T-helper 1 cell treated with Interleukin-12 subunit alpha and Interleukin-12 subunit beta and Interleukin-4 antibody, amounts not matched to agents 30 ng/mL and 1 ng/mL, for 36 hours (primary cell): ENCODE measurements at regions not wholly inside any gene's neighbourhood (a gene's known extent, or its start where the extent isn't known, plus 50 kb on each side); places are given as distances from the start of the nearest gene placed in this dataset.

Experiments
- intact Hi-C: fragments of 100-400 bp; cut with micrococcal nuclease; formaldehyde crosslinking; loops from one replicate; pipeline ENCODE4 v1.15.1; 2024

- intact Hi-C loops, result no loop called here
These were observed 57.8 kb upstream of the NDST4 start for GRCh38 chr4:115171220-115171619.

GRCh38 chr4:115165503-115165902, 52.1 kb upstream of the NDST4 start:
- intact Hi-C loops, result no loop called here
